Left kidney (tissue), 1 donor: ENCODE measurements at regions not wholly inside any gene's neighbourhood (a gene's known extent, or its start where the extent isn't known, plus 50 kb on each side); places are given as distances from the start of the nearest gene placed in this dataset.
"Not testable (repeated sequence)": the region's sequence is repeated elsewhere in the genome, so short reads cannot be mapped to it uniquely, and the experiment has no call there.

ENCODE experiments used
- DNase-seq: peaks from one replicate; pipeline ENCODE4 v3.0.0-alpha.2; 2013

- no peak for DNase-seq
Observed at GRCh38 chr3:34998902-34999301, 640.4 kb upstream of the ARPP21 start.

GRCh38 chr3:35012214-35012613, 627.1 kb upstream of the ARPP21 start:
- no peak for DNase-seq

- no peak for DNase-seq
Observed at GRCh38 chr3:35028157-35028556, 611.2 kb upstream of the ARPP21 start.

- DNase-seq = no peak
Observed at GRCh38 chr3:35042210-35042991, 596.9 kb upstream of the ARPP21 start.

- no peak for DNase-seq
Observed at GRCh38 chr3:35043040-35043439, 596.3 kb upstream of the ARPP21 start.

GRCh38 chr3:35044190-35044589, 595.1 kb upstream of the ARPP21 start:
- DNase-seq = no peak

- DNase-seq = no peak
Observed at GRCh38 chr3:35045118-35045517, 594.2 kb upstream of the ARPP21 start.

GRCh38 chr3:35064761-35065160, 574.6 kb upstream of the ARPP21 start:
- no peak for DNase-seq

GRCh38 chr3:35065891-35066290, 573.4 kb upstream of the ARPP21 start:
- DNase-seq = no peak

GRCh38 chr3:35067750-35068149, 571.6 kb upstream of the ARPP21 start:
- DNase-seq = no peak

GRCh38 chr3:35070088-35070487, 569.2 kb upstream of the ARPP21 start:
- no peak for DNase-seq

GRCh38 chr3:35071772-35072171, 567.6 kb upstream of the ARPP21 start:
- DNase-seq = no peak

- no peak for DNase-seq
Observed at GRCh38 chr3:35078780-35079179, 560.5 kb upstream of the ARPP21 start.

- no peak for DNase-seq
Observed at GRCh38 chr3:35079403-35079802, 559.9 kb upstream of the ARPP21 start.

- no peak for DNase-seq
Observed at GRCh38 chr3:35081899-35082298, 557.4 kb upstream of the ARPP21 start.

- no peak for DNase-seq
Observed at GRCh38 chr3:35088943-35089342, 550.4 kb upstream of the ARPP21 start.

- no peak for DNase-seq
Observed at GRCh38 chr3:35114686-35115085, 524.6 kb upstream of the ARPP21 start.

GRCh38 chr3:35120026-35120425, 519.3 kb upstream of the ARPP21 start:
- no peak for DNase-seq

- DNase-seq = no peak
Observed at GRCh38 chr3:35137612-35138011, 501.7 kb upstream of the ARPP21 start.

- DNase-seq = no peak
Observed at GRCh38 chr3:35141406-35141805, 497.9 kb upstream of the ARPP21 start.

GRCh38 chr3:35144011-35144410, 495.3 kb upstream of the ARPP21 start:
- no peak for DNase-seq

GRCh38 chr3:35146256-35147035, 492.9 kb upstream of the ARPP21 start:
- DNase-seq = not testable (repeated sequence)

GRCh38 chr3:35183927-35184675, 455.2 kb upstream of the ARPP21 start:
- no peak for DNase-seq
